ENCODE measurements at regions not wholly inside any gene's neighbourhood (a gene's known extent, or its start where the extent isn't known, plus 50 kb on each side); places are given as distances from the start of the nearest gene placed in this dataset.
"Not testable (repeated sequence)": the region's sequence is repeated elsewhere in the genome, so short reads cannot be mapped to it uniquely, and the experiment has no call there.

GRCh38 chr10:38390725-38391124 is 296.6 kb downstream of the ZNF37A start:
- peak; percentile 37 to 46 (median 46) for DNase-seq
- H3K4me1 Mint-ChIP-seq (ENCODE audit: low read depth in 2 of 2); H3K27me3 Mint-ChIP-seq; H3K9me3 Mint-ChIP-seq; H3K36me3 Mint-ChIP-seq (ENCODE audit: insufficient read depth); ATAC-seq (replicated peaks): not testable (repeated sequence)
- Mint-ChIP-seq H3K27ac (peak overlapping the region; percentile 68 to 77), H3K4me3 (peak overlapping the region in 1 of 2 donors; percentile 36)

- not testable (repeated sequence) for H3K4me3 Mint-ChIP-seq; H3K27ac Mint-ChIP-seq; H3K9me3 Mint-ChIP-seq; ATAC-seq (replicated peaks); DNase-seq; H3K27me3 Mint-ChIP-seq; H3K4me1 Mint-ChIP-seq (ENCODE audit: low read depth in 2 of 2); H3K36me3 Mint-ChIP-seq (ENCODE audit: insufficient read depth)
Measured at GRCh38 chr10:38395465-38395864, 301.3 kb downstream of the ZNF37A start.

- H3K27ac Mint-ChIP-seq; H3K9me3 Mint-ChIP-seq; ATAC-seq (replicated peaks); H3K27me3 Mint-ChIP-seq; H3K36me3 Mint-ChIP-seq (ENCODE audit: insufficient read depth); H3K4me1 Mint-ChIP-seq (ENCODE audit: low read depth in 2 of 2); H3K4me3 Mint-ChIP-seq; DNase-seq: not testable (repeated sequence)
Measured at GRCh38 chr10:38396178-38396954, 302.2 kb downstream of the ZNF37A start.

- Mint-ChIP-seq H3K4me3 (peak overlapping the region in 1 of 2 donors; percentile 95), H3K36me3 (ENCODE audit: insufficient read depth) (peaks cover 14% of the 10 kb centered on the region), H3K27ac (peak overlapping the region; percentile 97 to 99)
- ATAC-seq (replicated peaks); DNase-seq; H3K27me3 Mint-ChIP-seq; H3K9me3 Mint-ChIP-seq; H3K4me1 Mint-ChIP-seq (ENCODE audit: low read depth in 2 of 2): not testable (repeated sequence)
Measured at GRCh38 chr10:38401565-38401964, 307.4 kb downstream of the ZNF37A start.

GRCh38 chr10:38402442-38403346 is 308.6 kb downstream of the ZNF37A start:
- Mint-ChIP-seq H3K4me3 (peak overlapping the region; percentile 91 to 95), H3K27ac (peak overlapping the region; percentile 97 to 99), H3K36me3 (ENCODE audit: insufficient read depth) (peaks cover 14% of the 10 kb centered on the region)
- DNase-seq (peak; percentile 88 to 91 (median 90)), ATAC-seq (replicated peaks) (peak; percentile 93)
- not testable (repeated sequence) for H3K9me3 Mint-ChIP-seq; H3K27me3 Mint-ChIP-seq; H3K4me1 Mint-ChIP-seq (ENCODE audit: low read depth in 2 of 2)

DNA sequence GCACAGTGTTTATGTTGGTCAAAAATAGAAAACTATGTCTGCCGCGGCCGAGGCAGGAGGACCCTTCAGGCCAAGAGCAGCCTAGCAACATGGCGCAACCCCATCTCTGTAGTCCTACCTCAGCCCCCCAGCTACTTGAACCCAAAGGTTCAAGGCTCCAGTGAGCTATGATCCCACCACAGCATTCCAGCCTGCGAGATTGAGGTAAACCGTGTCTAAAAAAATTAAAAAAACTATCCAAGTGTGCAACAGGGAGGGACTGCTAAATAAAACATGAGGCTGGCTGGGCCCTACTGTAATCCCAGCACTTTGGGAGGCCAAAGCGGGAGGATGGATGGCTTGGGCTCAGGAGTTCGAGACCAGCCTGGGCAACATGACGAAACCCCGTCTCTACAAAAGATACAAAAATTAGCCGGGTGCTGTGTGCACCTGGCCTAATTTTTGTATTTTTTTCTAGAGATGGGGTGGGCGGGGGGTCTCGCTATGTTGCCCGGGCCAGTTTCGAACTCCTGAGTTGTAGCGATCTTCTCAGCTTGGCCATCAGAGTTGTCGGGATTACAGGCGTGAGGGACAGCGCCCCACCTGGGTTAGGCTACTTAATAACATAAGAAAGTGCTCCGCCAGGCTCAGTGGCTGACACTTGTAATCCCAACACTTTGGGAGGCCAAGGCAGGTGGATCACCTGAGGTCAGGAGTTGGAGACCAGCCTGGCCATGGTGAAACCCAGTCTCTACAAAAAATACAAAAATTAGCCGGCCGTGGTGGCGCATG is 309.4 kb downstream of the ZNF37A start:
- not testable (repeated sequence) for H3K27me3 Mint-ChIP-seq; H3K4me1 Mint-ChIP-seq (ENCODE audit: low read depth in 2 of 2); DNase-seq; ATAC-seq (replicated peaks); H3K9me3 Mint-ChIP-seq
- Mint-ChIP-seq H3K4me3 (peak overlapping the region; percentile 91 to 95), H3K36me3 (ENCODE audit: insufficient read depth) (peaks cover 14% of the 10 kb centered on the region), H3K27ac (peak overlapping the region; percentile 97 to 99)

GRCh38 chr10:38423634-38424033 is 329.5 kb downstream of the ZNF37A start:
- not testable (repeated sequence) for H3K27me3 Mint-ChIP-seq; H3K36me3 Mint-ChIP-seq (ENCODE audit: insufficient read depth); H3K27ac Mint-ChIP-seq; H3K4me1 Mint-ChIP-seq (ENCODE audit: low read depth in 2 of 2); H3K4me3 Mint-ChIP-seq; H3K9me3 Mint-ChIP-seq; ATAC-seq (replicated peaks); DNase-seq

DNA sequence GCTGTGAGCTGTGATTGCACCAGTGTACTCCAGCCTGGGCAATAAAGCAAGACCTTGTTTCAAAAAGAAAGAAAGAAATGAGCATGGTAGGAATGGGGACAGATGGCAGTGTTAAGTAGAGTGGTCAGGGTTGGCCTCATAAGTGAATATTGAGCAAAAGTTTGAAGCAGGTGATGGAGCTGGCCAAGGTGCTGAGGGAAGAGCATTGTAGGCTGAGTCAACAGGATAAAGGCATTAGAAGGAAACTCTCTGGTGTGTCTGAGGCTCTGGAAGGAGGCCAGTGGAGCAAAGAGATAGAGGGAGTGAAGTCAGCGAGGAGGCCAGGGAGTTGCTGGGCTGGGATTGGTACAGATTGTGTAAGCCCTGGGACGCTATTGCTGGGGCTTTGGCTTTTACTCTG is 336.1 kb downstream of the ZNF37A start:
- DNase-seq; H3K9me3 Mint-ChIP-seq; H3K36me3 Mint-ChIP-seq (ENCODE audit: insufficient read depth); ATAC-seq (replicated peaks); H3K4me1 Mint-ChIP-seq (ENCODE audit: low read depth in 2 of 2); H3K27me3 Mint-ChIP-seq; H3K4me3 Mint-ChIP-seq; H3K27ac Mint-ChIP-seq: not testable (repeated sequence)

DNA sequence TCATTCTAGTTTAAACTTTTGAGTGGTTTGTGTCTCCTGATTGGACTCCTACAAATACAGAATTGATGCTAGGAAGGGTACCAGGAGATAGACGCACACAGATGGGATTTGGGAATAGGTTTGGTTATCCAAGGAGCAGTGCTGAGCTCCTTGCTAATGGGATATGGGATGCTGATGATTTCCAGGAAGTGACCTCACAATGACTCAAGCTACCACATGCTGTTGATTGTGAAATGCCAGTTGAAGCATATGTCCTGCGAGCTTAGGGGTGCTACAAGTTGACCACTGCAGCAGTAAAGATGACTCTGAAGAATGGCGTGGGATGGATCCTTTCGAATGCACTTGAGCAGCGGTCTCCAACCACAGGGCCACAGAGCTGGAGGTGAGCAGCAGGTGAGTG is 343.2 kb downstream of the ZNF37A start:
- DNase-seq; H3K4me1 Mint-ChIP-seq (ENCODE audit: low read depth in 2 of 2); H3K4me3 Mint-ChIP-seq; H3K27ac Mint-ChIP-seq; H3K36me3 Mint-ChIP-seq (ENCODE audit: insufficient read depth); H3K9me3 Mint-ChIP-seq; H3K27me3 Mint-ChIP-seq; ATAC-seq (replicated peaks): not testable (repeated sequence)

GRCh38 chr10:38448614-38449355 is 354.6 kb downstream of the ZNF37A start:
- H3K4me1 Mint-ChIP-seq (ENCODE audit: low read depth in 2 of 2); DNase-seq; H3K27me3 Mint-ChIP-seq; H3K27ac Mint-ChIP-seq; H3K9me3 Mint-ChIP-seq; ATAC-seq (replicated peaks); H3K4me3 Mint-ChIP-seq; H3K36me3 Mint-ChIP-seq (ENCODE audit: insufficient read depth): not testable (repeated sequence)

DNA sequence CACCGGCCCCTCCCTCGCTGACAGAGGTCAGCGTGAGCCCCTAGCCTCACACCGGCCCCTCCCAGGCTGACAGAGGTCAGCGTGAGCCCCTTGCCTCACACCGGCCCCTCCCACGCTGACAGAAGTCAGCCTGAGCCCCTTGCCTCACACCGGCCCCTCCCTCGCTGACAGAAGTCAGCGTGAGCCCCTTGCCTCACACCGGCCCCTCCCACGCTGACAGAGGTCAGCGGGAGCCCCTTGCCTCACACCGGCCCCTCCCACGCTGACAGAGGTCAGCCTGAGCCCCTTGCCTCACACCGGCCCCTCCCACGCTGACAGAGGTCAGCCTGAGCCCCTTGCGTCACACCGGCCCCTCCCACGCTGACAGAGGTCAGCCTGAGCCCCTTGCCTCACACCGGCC is 355.5 kb downstream of the ZNF37A start:
- not testable (repeated sequence) for H3K27ac Mint-ChIP-seq; H3K4me3 Mint-ChIP-seq; DNase-seq; H3K36me3 Mint-ChIP-seq (ENCODE audit: insufficient read depth); H3K9me3 Mint-ChIP-seq; ATAC-seq (replicated peaks); H3K27me3 Mint-ChIP-seq; H3K4me1 Mint-ChIP-seq (ENCODE audit: low read depth in 2 of 2)

DNA sequence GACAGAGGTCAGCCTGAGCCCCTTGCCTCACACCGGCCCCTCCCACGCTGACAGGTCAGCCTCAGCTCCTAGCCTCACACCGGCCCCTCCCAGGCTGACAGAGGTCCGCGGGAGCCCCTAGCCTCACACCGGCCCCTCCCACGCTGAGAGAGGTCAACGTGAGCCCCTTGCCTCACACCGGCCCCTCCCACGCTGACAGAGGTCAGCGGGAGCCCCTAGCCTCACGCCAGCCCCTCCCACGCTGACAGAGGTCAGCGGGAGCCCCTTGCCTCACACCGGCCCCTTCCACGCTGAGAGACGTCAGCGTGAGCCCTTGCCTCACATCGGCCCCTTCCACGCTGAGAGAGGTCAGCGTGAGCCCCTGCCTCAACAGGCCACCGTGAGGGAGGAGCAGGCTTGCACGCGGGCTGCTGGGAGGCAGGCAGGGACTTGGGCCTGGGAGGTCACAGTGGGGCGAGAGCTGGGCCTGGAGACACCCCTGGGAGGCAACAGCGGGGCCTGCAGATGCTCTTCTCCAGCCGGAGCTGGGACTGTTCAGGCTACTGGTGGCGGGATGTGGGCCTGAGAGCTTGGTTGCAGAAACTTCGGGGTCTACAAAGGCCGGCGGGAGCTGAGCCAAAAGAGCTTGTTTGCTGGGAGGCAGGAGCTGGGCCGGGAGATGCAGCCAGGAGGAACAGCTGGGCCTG is 356.4 kb downstream of the ZNF37A start:
- H3K36me3 Mint-ChIP-seq (ENCODE audit: insufficient read depth); H3K9me3 Mint-ChIP-seq; H3K4me1 Mint-ChIP-seq (ENCODE audit: low read depth in 2 of 2); ATAC-seq (replicated peaks); H3K4me3 Mint-ChIP-seq; H3K27ac Mint-ChIP-seq; DNase-seq; H3K27me3 Mint-ChIP-seq: not testable (repeated sequence)

Data from effector memory CD8-positive, alpha-beta T cell (primary cell).